ENCODE measurements at regions not wholly inside any gene's neighbourhood (a gene's known extent, or its start where the extent isn't known, plus 50 kb on each side); places are given as distances from the start of the nearest gene placed in this dataset.

DNA sequence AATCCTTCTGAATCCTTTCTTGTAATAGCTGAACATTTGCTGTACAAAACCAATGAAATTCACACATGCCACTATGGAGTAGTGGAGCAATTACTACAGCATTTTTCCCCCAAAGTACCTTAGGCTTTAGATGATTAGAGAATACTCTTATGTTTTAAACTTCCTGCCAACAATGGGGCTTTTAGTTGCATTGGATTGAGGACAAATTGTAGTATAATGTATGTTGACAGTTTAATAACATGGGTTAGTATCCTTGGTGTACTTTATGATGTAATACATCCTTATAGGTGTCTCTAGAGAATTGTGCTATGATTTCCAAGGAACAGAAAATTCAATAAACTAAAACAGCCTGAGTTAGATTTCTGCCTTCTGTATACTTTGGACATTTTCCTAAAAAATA lies 422.7 kb upstream of the GRAMD2B start:
- TF ChIP-seq NFIC (IDR thresholded peaks at IDR 0.05) (no peak), RAD21 (IDR thresholded peaks at IDR 0.05; ENCODE audit: low read depth) (no peak), TCF12 (IDR thresholded peaks at IDR 0.05; ENCODE audit: low read depth) (no peak), TAF1 (IDR thresholded peaks at IDR 0.05; ENCODE audit: low read depth) (no peak)
- TF ChIP-seq, protein P1, sequence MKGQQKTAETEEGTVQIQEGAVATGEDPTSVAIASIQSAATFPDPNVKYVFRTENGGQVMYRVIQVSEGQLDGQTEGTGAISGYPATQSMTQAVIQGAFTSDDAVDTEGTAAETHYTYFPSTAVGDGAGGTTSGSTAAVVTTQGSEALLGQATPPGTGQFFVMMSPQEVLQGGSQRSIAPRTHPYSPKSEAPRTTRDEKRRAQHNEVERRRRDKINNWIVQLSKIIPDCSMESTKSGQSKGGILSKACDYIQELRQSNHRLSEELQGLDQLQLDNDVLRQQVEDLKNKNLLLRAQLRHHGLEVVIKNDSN (IDR thresholded peaks at IDR 0.05): no peak
